ENCODE measurements at regions not wholly inside any gene's neighbourhood (a gene's known extent, or its start where the extent isn't known, plus 50 kb on each side); places are given as distances from the start of the nearest gene placed in this dataset.

DNA sequence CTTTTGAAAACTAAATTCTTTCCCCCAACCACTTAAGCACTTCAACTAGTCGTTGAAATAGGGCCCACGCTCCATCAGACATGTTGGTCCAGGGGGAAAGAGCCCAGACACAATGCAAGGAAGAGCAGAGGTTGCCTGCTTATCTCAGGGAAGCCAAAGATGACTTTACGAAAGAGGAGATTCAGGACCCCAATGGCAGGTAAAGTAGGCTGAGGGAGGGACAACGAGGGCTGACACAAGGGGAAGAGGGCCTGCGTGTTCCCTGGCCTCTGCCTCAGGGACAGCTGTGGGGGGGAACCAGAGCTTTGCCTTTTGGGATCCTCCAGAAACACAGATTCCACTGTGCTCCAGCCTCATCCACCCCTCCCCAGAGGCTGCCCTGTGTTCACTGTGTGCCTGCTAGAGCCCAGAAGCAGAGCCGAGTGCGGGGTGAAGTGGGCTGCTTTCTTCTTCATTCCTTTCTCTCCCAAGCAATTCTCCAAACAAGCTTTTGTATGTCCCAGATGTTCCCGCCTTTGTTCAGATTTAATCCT lies 135.5 kb upstream of the GRIK3 start:
- TF ChIP-seq POLR2A (IDR thresholded peaks at IDR 0.05) = no peak
- TF ChIP-seq, protein P1, sequence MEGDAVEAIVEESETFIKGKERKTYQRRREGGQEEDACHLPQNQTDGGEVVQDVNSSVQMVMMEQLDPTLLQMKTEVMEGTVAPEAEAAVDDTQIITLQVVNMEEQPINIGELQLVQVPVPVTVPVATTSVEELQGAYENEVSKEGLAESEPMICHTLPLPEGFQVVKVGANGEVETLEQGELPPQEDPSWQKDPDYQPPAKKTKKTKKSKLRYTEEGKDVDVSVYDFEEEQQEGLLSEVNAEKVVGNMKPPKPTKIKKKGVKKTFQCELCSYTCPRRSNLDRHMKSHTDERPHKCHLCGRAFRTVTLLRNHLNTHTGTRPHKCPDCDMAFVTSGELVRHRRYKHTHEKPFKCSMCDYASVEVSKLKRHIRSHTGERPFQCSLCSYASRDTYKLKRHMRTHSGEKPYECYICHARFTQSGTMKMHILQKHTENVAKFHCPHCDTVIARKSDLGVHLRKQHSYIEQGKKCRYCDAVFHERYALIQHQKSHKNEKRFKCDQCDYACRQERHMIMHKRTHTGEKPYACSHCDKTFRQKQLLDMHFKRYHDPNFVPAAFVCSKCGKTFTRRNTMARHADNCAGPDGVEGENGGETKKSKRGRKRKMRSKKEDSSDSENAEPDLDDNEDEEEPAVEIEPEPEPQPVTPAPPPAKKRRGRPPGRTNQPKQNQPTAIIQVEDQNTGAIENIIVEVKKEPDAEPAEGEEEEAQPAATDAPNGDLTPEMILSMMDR (IDR thresholded peaks at IDR 0.05) = no peak
- TF ChIP-seq EP300 (IDR thresholded peaks at IDR 0.05) = no peak
- no peak for TF ChIP-seq POLR2AphosphoS5 (IDR thresholded peaks at IDR 0.05)

Data from sigmoid colon (tissue), 4 donors.